OCI-LY1 (cell line): ENCODE measurements at regions not wholly inside any gene's neighbourhood (a gene's known extent, or its start where the extent isn't known, plus 50 kb on each side); places are given as distances from the start of the nearest gene placed in this dataset.

Source experiments
- H2AFZ ChIP-seq: fragments of 200-600 bp; sonication (generic), shearing (Covaris generic); 2 replicates; pipeline ENCODE4 v1.6.0; 2014; ENCODE audit warnings: antibody characterized with exemption, mild to moderate bottlenecking, low read length
- H3F3A ChIP-seq: fragments of 200-600 bp; sonication (generic), shearing (Covaris generic); 2 replicates; pipeline ENCODE4 v1.6.0; 2014; ENCODE audit warnings: mild to moderate bottlenecking, antibody characterized with exemption, low read length, moderate library complexity; ENCODE audit not compliant: insufficient read depth
- H3K27ac ChIP-seq: fragments of 200-600 bp; sonication (generic); 2 replicates; pipeline ENCODE4 v1.5.1; 2014; ENCODE audit warnings: low read length, mixed run types, mild to moderate bottlenecking, low read depth; ENCODE audit not compliant: poor library complexity, severe bottlenecking
- H3K27me3 ChIP-seq: fragments of 200-600 bp; sonication (generic); 2 replicates; pipeline ENCODE4 v1.6.0; 2014; ENCODE audit warnings: antibody characterized with exemption, mild to moderate bottlenecking, low read length, moderate library complexity; ENCODE audit not compliant: insufficient read depth
- H3K36me3 ChIP-seq: fragments of 200-600 bp; sonication (generic); 2 replicates; pipeline ENCODE4 v1.6.1; 2014; ENCODE audit warnings: mild to moderate bottlenecking, antibody characterized with exemption, low read length, moderate library complexity, mixed read lengths; ENCODE audit not compliant: insufficient read depth
- H3K4me1 ChIP-seq: fragments of 200-600 bp; sonication (generic); 2 replicates; pipeline ENCODE4 v1.5.1; 2014; ENCODE audit warnings: mild to moderate bottlenecking, low read length, moderate library complexity; ENCODE audit not compliant: insufficient read depth, severe bottlenecking
- H3K4me2 ChIP-seq: fragments of 200-600 bp; sonication (generic), shearing (Covaris generic); 2 replicates; pipeline ENCODE4 v1.6.1; 2014; ENCODE audit warnings: low read length
- H3K4me3 ChIP-seq: fragments of 200-600 bp; sonication (generic); 2 replicates; pipeline ENCODE4 v1.5.1; 2014; ENCODE audit warnings: low read length, low read depth, mild to moderate bottlenecking, mixed read lengths; ENCODE audit not compliant: poor library complexity, severe bottlenecking
- H3K79me2 ChIP-seq: fragments of 200-600 bp; shearing (Covaris generic); 2 replicates; pipeline ENCODE4 v1.6.1; 2016; ENCODE audit warnings: mixed run types, low read length, mixed read lengths; ENCODE audit not compliant: insufficient read depth
- H3K9ac ChIP-seq: fragments of 200-600 bp; sonication (generic), shearing (Covaris generic); 2 replicates; pipeline ENCODE4 v1.6.1; 2014; ENCODE audit warnings: mild to moderate bottlenecking, low read length, mixed read lengths
- H3K9me2 ChIP-seq: fragments of 200-600 bp; sonication (generic), shearing (Covaris generic); 2 replicates; pipeline ENCODE4 v1.6.1; 2014; ENCODE audit warnings: low read depth, mild to moderate bottlenecking, low read length, mixed read lengths
- H3K9me3 ChIP-seq: fragments of 200-600 bp; shearing (Covaris generic); 2 replicates; pipeline ENCODE4 v1.6.1; 2014; ENCODE audit warnings: low read length, mixed read lengths
- H4K20me1 ChIP-seq: fragments of 200-600 bp; sonication (generic), shearing (Covaris generic); 2 replicates; pipeline ENCODE4 v1.6.0; 2016; ENCODE audit warnings: mild to moderate bottlenecking, low read length; ENCODE audit not compliant: insufficient read depth
- CTCF ChIP-seq: fragments of 200-600 bp; sonication (generic), shearing (Covaris generic); IDR thresholded peaks from 2 replicates; pipeline ENCODE4 v1.5.1; 2017; ENCODE audit warnings: mild to moderate bottlenecking, antibody characterized with exemption, low read length, moderate library complexity, mixed read lengths
- EZH2 ChIP-seq: fragments of 200-600 bp; sonication (generic), shearing (Covaris generic); IDR thresholded peaks from 2 replicates; pipeline ENCODE4 v1.8.0; 2017; ENCODE audit warnings: borderline replicate concordance, mixed run types, mild to moderate bottlenecking, antibody characterized with exemption, low read length, moderate library complexity, mixed read lengths

GRCh38 chr13:99893567-99893966 is 78.0 kb downstream of the ZIC5 start:
- no peaks in the 10 kb centered on the region for H3K9me3 ChIP-seq
- no peak overlapping the region for H3K4me2 ChIP-seq
- no peaks in the 10 kb centered on the region for H3K4me1 ChIP-seq
- no peaks in the 10 kb centered on the region for H3K36me3 ChIP-seq
- no peaks in the 10 kb centered on the region; the same call in 1 of the 2 replicates for H3K27me3 ChIP-seq
- no peaks in the 10 kb centered on the region for H3K79me2 ChIP-seq
- no peaks in the 10 kb centered on the region for H3K9me2 ChIP-seq
- no peak overlapping the region for H3K27ac ChIP-seq
- no peak for TF ChIP-seq EZH2
- H3K9ac ChIP-seq: no peak overlapping the region
- no peak overlapping the region for H3K4me3 ChIP-seq
- H3F3A ChIP-seq: no peaks in the 10 kb centered on the region
- H4K20me1 ChIP-seq: no peaks in the 10 kb centered on the region
- H2AFZ ChIP-seq: no peak overlapping the region

GRCh38 chr13:99892866-99893504 is 78.6 kb downstream of the ZIC5 start:
- Histone ChIP-seq H4K20me1 (no peaks in the 10 kb centered on the region), H3K9me3 (no peaks in the 10 kb centered on the region), H3K4me2 (peak overlapping the region; percentile 10; the same call in 1 of the 2 replicates), H3K27me3 (no peaks in the 10 kb centered on the region; the same call in 1 of the 2 replicates), H3K79me2 (no peaks in the 10 kb centered on the region), H3K27ac (no peak overlapping the region), H3F3A (no peaks in the 10 kb centered on the region), H3K9ac (no peak overlapping the region), H3K36me3 (no peaks in the 10 kb centered on the region), H2AFZ (no peak overlapping the region), H3K9me2 (no peaks in the 10 kb centered on the region), H3K4me1 (no peaks in the 10 kb centered on the region), H3K4me3 (peak overlapping the region; percentile 5)
- TF ChIP-seq CTCF (no peak), EZH2 (no peak)

- Histone ChIP-seq H3K4me1 (no peaks in the 10 kb centered on the region), H3K4me2 (peak overlapping the region; percentile 10; the same call in 1 of the 2 replicates), H3K36me3 (no peaks in the 10 kb centered on the region), H2AFZ (no peak overlapping the region), H3K9me2 (no peaks in the 10 kb centered on the region), H3K9me3 (no peaks in the 10 kb centered on the region), H3K79me2 (no peaks in the 10 kb centered on the region), H4K20me1 (no peaks in the 10 kb centered on the region), H3K27ac (no peak overlapping the region), H3K27me3 (no peaks in the 10 kb centered on the region; the same call in 1 of the 2 replicates), H3K9ac (no peak overlapping the region), H3K4me3 (peak overlapping the region; percentile 5), H3F3A (no peaks in the 10 kb centered on the region)
- TF ChIP-seq EZH2: peak; percentile 96; the same call in 1 of the 2 replicates
- no peak for TF ChIP-seq CTCF
These were observed 79.4 kb downstream of the ZIC5 start for GRCh38 chr13:99892196-99892613.

- no peaks in the 10 kb centered on the region for H3K9me3 ChIP-seq
These were observed 84.9 kb downstream of the ZIC5 start for GRCh38 chr13:99886706-99887105.

More at GRCh38 chr13:99886706-99887105, 84.9 kb downstream of the ZIC5 start:
- Histone ChIP-seq H3K4me2 (no peak overlapping the region), H3K4me1 (no peaks in the 10 kb centered on the region), H4K20me1 (no peaks in the 10 kb centered on the region), H3K9me2 (no peaks in the 10 kb centered on the region), H3F3A (no peaks in the 10 kb centered on the region), H3K27ac (no peak overlapping the region), H3K27me3 (0 out of 2 replicates have a peak, but pooled peaks cover 6% of the 10 kb centered on the region), H3K36me3 (no peaks in the 10 kb centered on the region), H3K79me2 (no peaks in the 10 kb centered on the region), H3K4me3 (no peak overlapping the region), H2AFZ (no peak overlapping the region), H3K9ac (no peak overlapping the region)
- TF ChIP-seq CTCF (no peak), EZH2 (no peak)
